DND-41 (cell line): ENCODE measurements at regions not wholly inside any gene's neighbourhood (a gene's known extent, or its start where the extent isn't known, plus 50 kb on each side); places are given as distances from the start of the nearest gene placed in this dataset.

ENCODE experiments used
- ATAC-seq: fragments of 200-7000 bp; cut with Tn5 transposase; 3 replicates; pipeline ENCODE4 v1.9.1; 2021; ENCODE audit warnings: low read depth; ENCODE audit not compliant: insufficient read depth
- DNase-seq: peaks from one replicate; pipeline ENCODE4 v3.0.0-alpha.2; 2020
- H2AFZ ChIP-seq: 2 replicates; pipeline ENCODE4 v1.6.0; 2012; ENCODE audit warnings: low read depth, low read length
- H3K27ac ChIP-seq: 2 replicates; pipeline ENCODE4 v1.5.1; 2012; ENCODE audit warnings: low read length, inconsistent platforms
- H3K27me3 ChIP-seq: fragments of 200-600 bp; sonication (generic); 2 replicates; pipeline ENCODE4 v1.6.0; 2012; ENCODE audit warnings: low read length, mild to moderate bottlenecking, inconsistent platforms; ENCODE audit not compliant: insufficient read depth, poor library complexity
- H3K36me3 ChIP-seq: 2 replicates; pipeline ENCODE4 v1.5.1; 2012; ENCODE audit warnings: low read length, inconsistent platforms; ENCODE audit not compliant: insufficient read depth
- H3K4me1 ChIP-seq: 2 replicates; pipeline ENCODE4 v1.5.1; 2012; ENCODE audit warnings: mild to moderate bottlenecking, low read length; ENCODE audit not compliant: insufficient read depth
- H3K4me2 ChIP-seq: 2 replicates; pipeline ENCODE4 v1.6.0; 2012; ENCODE audit warnings: mild to moderate bottlenecking, moderate library complexity, low read length, inconsistent platforms; ENCODE audit not compliant: insufficient read depth
- H3K4me3 ChIP-seq, 2 experiments: fragments of 200-600 bp in 1 of 2; shearing (Covaris generic) in 1 of 2; 2 replicates each; pipeline ENCODE4 v1.5.1; 2012 to 2016; ENCODE audit warnings: inconsistent platforms in 2 of 2, low read length in 2 of 2, mild to moderate bottlenecking in 2 of 2, low read depth in 1 of 2, moderate library complexity in 1 of 2
- H3K79me2 ChIP-seq: 2 replicates; pipeline ENCODE4 v1.6.0; 2012; ENCODE audit warnings: low read length, inconsistent platforms; ENCODE audit not compliant: insufficient read depth
- H3K9ac ChIP-seq: 2 replicates; pipeline ENCODE4 v1.6.0; 2012; ENCODE audit warnings: low read depth, mild to moderate bottlenecking, inconsistent platforms, low read length, moderate library complexity
- H3K9me3 ChIP-seq: 2 replicates; pipeline ENCODE4 v1.5.1; 2012; ENCODE audit warnings: low read length, moderate library complexity, mild to moderate bottlenecking, inconsistent platforms; ENCODE audit not compliant: insufficient read depth, severe bottlenecking
- H4K20me1 ChIP-seq: 2 replicates; pipeline ENCODE4 v1.6.0; 2012; ENCODE audit warnings: low read length; ENCODE audit not compliant: insufficient read depth
- EZH2 ChIP-seq: IDR thresholded peaks from 3 replicates; pipeline ENCODE4 v1.6.1; 2012; ENCODE audit warnings: borderline replicate concordance, low read depth, mild to moderate bottlenecking, moderate library complexity, low read length, inconsistent platforms; ENCODE audit not compliant: severe bottlenecking
- TF ChIP-seq, protein P1 (sequence below): IDR thresholded peaks from 2 replicates; pipeline ENCODE4 v1.5.1; 2012; ENCODE audit warnings: borderline replicate concordance, low read length, moderate library complexity, mild to moderate bottlenecking; ENCODE audit not compliant: poor library complexity, severe bottlenecking; ENCODE audit errors: extremely low read depth

DNA sequence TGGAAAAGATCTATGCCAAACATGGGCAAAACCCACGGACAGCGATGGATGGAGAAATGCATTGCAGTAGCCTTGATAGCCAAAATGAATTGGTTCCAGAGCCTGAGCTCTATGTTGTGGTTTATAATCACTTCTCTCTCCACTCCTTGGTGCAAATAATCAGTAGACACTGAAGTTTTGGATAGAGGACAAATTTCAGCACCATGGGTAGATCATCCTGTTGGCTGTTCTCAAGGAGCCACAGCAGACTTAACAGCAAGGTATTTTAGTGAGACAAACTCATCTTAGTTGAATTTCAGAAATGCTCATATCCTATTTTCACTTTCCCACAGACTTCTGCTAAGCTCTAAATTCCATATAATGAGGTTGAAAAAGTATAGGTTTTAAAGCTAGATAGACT, 88.3 kb upstream of the CCL1 start:
- Histone ChIP-seq H3K9me3 (no peaks in the 10 kb centered on the region), H3K4me1 (no peaks in the 10 kb centered on the region), H3K27me3 (peaks cover 13% of the 10 kb centered on the region), H3K4me2 (no peak overlapping the region), H3K9ac (no peak overlapping the region), H4K20me1 (no peaks in the 10 kb centered on the region; the same call in 1 of the 2 replicates), H2AFZ (no peak overlapping the region), H3K27ac (no peak overlapping the region), H3K4me3 (no peak overlapping the region), H3K79me2 (no peaks in the 10 kb centered on the region), H3K36me3 (no peaks in the 10 kb centered on the region)
- DNase-seq, result no peak
- TF ChIP-seq, protein P1, sequence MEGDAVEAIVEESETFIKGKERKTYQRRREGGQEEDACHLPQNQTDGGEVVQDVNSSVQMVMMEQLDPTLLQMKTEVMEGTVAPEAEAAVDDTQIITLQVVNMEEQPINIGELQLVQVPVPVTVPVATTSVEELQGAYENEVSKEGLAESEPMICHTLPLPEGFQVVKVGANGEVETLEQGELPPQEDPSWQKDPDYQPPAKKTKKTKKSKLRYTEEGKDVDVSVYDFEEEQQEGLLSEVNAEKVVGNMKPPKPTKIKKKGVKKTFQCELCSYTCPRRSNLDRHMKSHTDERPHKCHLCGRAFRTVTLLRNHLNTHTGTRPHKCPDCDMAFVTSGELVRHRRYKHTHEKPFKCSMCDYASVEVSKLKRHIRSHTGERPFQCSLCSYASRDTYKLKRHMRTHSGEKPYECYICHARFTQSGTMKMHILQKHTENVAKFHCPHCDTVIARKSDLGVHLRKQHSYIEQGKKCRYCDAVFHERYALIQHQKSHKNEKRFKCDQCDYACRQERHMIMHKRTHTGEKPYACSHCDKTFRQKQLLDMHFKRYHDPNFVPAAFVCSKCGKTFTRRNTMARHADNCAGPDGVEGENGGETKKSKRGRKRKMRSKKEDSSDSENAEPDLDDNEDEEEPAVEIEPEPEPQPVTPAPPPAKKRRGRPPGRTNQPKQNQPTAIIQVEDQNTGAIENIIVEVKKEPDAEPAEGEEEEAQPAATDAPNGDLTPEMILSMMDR, result no peak
- no peak for TF ChIP-seq EZH2
- no peak for ATAC-seq

DNA sequence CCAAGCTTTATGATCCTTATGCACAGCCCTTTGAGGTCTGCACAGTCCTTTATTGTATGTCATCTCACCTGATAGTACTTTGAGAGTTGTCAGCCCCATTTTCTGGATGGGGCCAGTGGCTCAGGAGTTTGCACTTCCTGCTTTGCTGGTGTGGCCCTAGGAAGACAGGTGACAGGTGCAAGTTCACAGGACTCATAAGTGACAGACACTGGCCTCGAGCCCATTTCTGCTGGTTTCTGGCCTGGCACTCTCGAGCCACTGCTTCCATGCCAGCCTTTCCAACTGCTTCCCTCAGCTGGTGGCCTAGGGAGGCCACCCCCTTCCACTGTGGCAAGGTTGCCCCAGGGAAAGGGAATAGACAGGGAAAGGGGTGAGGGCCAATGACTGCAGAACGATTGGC, 84.4 kb upstream of the CCL1 start:
- no peak overlapping the region for H2AFZ ChIP-seq
- H3K27ac ChIP-seq, result no peak overlapping the region
- no peaks in the 10 kb centered on the region for H3K4me1 ChIP-seq
- H3K9me3 ChIP-seq, result no peaks in the 10 kb centered on the region
- H3K4me3 ChIP-seq, result no peak overlapping the region
- no peak for DNase-seq
- no peak overlapping the region for H3K9ac ChIP-seq
- H3K27me3 ChIP-seq, result peaks cover 16% of the 10 kb centered on the region
- no peak overlapping the region for H3K4me2 ChIP-seq
- TF ChIP-seq, protein P1, result no peak
- TF ChIP-seq EZH2, result no peak
- H3K36me3 ChIP-seq, result no peaks in the 10 kb centered on the region
- no peaks in the 10 kb centered on the region for H3K79me2 ChIP-seq
- no peaks in the 10 kb centered on the region for H4K20me1 ChIP-seq
- ATAC-seq, result no peak

DNA sequence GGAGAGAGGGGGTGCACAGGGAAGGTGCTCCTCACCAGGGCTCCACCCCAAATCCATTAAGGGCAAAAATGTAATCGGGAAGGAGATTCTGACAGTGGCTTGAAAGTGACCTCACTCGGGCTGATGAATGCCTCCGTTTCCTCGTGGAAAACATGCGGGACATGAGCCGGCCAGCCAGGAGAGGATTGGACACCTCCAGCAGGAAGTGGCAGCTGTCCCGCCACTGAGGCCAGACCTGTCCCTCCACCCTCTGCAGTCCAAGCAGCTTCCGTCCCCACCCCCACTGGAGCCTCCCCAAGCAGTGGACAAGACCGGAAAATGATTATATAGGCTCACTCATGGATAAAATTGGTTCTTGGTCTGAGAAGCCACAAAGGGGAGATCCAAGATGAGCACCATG, 82.1 kb upstream of the CCL1 start:
- Histone ChIP-seq H3K4me1 (no peaks in the 10 kb centered on the region), H3K36me3 (no peaks in the 10 kb centered on the region), H2AFZ (no peak overlapping the region), H3K27ac (no peak overlapping the region), H3K79me2 (no peaks in the 10 kb centered on the region), H3K27me3 (peaks cover 16% of the 10 kb centered on the region), H3K4me2 (no peak overlapping the region), H3K4me3 (no peak overlapping the region), H3K9ac (no peak overlapping the region), H3K9me3 (no peaks in the 10 kb centered on the region), H4K20me1 (no peaks in the 10 kb centered on the region)
- DNase-seq (no peak), ATAC-seq (no peak)
- TF ChIP-seq EZH2, result no peak
- TF ChIP-seq, protein P1, result no peak
